ENCODE measurements at regions not wholly inside any gene's neighbourhood (a gene's known extent, or its start where the extent isn't known, plus 50 kb on each side); places are given as distances from the start of the nearest gene placed in this dataset.
"Not testable (repeated sequence)": the region's sequence is repeated elsewhere in the genome, so short reads cannot be mapped to it uniquely, and the experiment has no call there.

DNA sequence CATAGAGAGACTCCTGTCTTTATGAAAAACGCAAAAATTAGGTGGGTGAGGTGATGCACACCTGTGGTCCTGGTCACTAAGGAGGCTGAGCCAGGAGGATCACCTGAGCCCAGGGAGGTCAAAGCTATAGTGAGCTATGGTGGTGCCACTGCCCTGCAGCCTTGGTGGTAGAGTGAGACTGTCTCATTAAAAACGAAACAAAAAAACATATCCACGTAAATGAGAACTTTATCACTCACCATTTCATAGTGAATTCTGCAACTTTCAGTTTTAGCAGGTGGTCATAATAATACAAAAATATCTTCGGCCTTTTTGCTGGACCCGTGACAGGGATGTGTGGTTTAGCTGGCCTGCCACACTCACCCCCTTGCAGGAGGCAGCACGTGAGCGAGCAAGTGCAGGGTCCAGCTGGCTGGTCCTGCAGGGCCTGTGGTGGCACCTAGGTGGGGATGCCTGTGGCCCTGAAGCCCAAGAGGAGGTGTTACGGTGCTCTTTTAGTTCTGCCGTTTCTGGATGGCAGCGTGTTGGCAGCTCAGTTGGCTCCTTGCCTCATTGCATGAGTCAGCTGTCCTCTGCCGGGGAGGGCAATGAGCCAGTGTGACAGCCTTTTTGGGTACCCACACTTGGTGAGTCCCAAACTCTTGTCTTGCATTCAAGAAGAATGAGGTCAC is 1330.7 kb upstream of the TMEM132C start:
- DNase-seq (ENCODE audit: low spot score) = no peak
- TF ChIP-seq, protein P1, sequence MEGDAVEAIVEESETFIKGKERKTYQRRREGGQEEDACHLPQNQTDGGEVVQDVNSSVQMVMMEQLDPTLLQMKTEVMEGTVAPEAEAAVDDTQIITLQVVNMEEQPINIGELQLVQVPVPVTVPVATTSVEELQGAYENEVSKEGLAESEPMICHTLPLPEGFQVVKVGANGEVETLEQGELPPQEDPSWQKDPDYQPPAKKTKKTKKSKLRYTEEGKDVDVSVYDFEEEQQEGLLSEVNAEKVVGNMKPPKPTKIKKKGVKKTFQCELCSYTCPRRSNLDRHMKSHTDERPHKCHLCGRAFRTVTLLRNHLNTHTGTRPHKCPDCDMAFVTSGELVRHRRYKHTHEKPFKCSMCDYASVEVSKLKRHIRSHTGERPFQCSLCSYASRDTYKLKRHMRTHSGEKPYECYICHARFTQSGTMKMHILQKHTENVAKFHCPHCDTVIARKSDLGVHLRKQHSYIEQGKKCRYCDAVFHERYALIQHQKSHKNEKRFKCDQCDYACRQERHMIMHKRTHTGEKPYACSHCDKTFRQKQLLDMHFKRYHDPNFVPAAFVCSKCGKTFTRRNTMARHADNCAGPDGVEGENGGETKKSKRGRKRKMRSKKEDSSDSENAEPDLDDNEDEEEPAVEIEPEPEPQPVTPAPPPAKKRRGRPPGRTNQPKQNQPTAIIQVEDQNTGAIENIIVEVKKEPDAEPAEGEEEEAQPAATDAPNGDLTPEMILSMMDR (IDR thresholded peaks at IDR 0.05; ENCODE audit: borderline replicate concordance, control extremely low read depth, extremely low read depth, insufficient read depth, missing control alignments) = no peak
- in situ Hi-C loops (cut with MboI; ENCODE audit: low sequenced_read_pairs, unreplicated experiment) = no loop called here

DNA sequence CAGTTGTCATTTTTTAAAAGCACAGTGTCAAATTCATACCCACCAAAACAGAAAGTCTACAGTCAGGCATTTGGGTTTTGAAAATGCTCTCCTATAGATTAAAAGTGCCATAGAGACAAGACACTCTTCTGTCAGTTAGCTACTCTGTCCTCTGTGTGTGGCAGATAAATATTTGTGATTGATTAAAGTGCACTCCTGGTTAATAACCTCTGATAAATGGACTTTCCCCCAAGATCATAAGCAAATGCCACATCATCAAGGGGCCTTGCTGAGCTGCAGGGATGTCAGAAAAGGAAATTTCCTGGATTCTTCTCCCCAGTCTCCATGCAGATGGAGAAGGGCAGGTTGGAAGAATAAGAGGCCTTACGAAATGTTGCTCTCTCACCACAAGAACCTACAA is 1329.5 kb upstream of the TMEM132C start:
- in situ Hi-C loops (cut with MboI; ENCODE audit: low sequenced_read_pairs, unreplicated experiment) = no loop called here
- no peak for DNase-seq (ENCODE audit: low spot score)
- TF ChIP-seq, protein P1 (IDR thresholded peaks at IDR 0.05; ENCODE audit: borderline replicate concordance, control extremely low read depth, extremely low read depth, insufficient read depth, missing control alignments) = no peak

DNA sequence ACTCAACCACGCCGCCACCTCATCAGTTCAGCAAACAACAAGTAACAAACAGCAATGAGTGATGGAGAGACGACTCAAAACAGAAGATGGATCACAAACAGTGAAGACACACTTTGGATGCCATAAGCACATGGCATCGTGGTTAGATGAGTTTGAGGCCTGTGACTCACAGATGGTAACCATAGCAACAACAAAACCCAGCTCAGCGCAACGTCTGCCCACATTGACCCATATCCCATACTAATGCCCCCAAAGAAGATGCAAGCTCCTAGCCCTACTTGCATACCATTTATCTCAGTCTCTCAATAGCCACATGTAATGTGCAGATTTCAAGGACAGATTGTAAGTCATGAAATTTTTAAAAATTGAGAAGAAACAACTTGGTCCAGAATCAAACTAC is 1322.3 kb upstream of the TMEM132C start:
- DNase-seq (ENCODE audit: low spot score) = no peak
- in situ Hi-C loops (cut with MboI; ENCODE audit: low sequenced_read_pairs, unreplicated experiment) = no loop called here
- TF ChIP-seq, protein P1 (IDR thresholded peaks at IDR 0.05; ENCODE audit: borderline replicate concordance, control extremely low read depth, extremely low read depth, insufficient read depth, missing control alignments) = no peak

GRCh38 chr12:126946958-126947357 is 1320.0 kb upstream of the TMEM132C start:
- in situ Hi-C loops (cut with MboI; ENCODE audit: low sequenced_read_pairs, unreplicated experiment); DNase-seq (ENCODE audit: low spot score): not testable (repeated sequence)

- no peak for DNase-seq (ENCODE audit: low spot score)
- TF ChIP-seq, protein P1 (IDR thresholded peaks at IDR 0.05; ENCODE audit: borderline replicate concordance, control extremely low read depth, extremely low read depth, insufficient read depth, missing control alignments) = no peak
- in situ Hi-C loops (cut with MboI; ENCODE audit: low sequenced_read_pairs, unreplicated experiment) = no loop called here
Observed at GRCh38 chr12:126949558-126949957, 1317.4 kb upstream of the TMEM132C start.

DNA sequence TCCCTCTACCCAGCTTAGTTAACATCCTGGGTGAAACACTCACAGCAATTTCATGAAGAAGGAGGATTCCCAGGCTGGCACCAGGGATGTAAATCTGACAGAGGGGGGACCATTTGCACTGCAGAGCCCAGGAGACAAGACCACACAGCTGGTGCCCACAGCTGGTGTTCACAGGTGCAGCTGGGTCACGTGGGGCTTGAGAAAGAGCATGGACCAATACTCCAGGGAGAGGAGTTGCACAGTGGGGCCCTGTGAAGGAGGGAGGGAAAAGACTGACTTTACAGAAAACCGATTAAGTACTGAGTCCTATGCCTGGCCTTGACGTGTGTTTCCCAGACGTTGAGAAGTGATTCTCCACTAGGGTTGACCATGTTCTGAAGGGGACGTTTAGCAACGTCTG is 1316.7 kb upstream of the TMEM132C start:
- TF ChIP-seq, protein P1 (IDR thresholded peaks at IDR 0.05; ENCODE audit: borderline replicate concordance, control extremely low read depth, extremely low read depth, insufficient read depth, missing control alignments) = no peak
- no peak for DNase-seq (ENCODE audit: low spot score)

DNA sequence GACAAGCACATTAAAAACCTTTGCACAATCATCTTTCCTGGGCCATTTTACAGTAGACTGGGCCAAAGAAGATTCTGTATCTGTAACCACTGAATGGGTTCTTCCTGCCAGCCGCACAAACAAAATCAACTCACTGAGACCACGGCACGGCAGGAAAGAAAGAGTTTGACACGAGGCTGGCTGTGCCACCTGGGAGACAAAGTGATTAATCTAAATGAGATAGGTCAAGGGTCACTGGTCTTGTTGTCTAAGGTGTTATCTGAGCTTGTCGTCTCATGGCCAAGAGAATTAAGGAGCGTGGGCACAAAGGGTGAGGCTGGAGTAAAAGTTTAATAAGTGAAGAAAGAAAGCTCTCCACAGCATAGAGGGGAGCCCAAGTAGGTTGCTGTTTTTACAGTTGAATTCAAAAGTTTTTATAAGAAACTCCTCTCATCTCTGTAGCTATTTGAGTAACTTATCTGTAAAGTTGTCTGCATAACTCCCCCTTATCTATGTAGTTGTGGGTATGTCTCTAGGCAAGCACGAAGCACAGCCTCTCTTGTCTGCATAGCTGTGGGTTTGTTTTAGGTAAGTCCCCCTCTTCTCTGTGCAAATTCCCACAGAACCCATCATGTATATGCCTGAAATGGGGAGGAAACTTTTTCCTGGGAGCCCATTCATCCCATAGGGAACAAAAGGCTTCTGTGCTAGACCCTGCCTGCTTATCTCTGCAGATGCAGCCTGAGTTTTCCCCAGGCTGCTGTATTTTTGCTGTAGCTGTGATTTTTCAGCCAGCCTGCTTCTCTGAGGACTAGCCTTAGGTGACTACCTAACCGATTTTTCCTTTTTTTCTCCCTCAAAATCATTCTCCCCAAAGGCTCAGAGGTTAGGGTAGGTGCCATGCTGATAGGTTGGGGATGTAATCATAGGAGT is 1314.6 kb upstream of the TMEM132C start:
- in situ Hi-C loops (cut with MboI; ENCODE audit: low sequenced_read_pairs, unreplicated experiment) = no loop called here
- DNase-seq (ENCODE audit: low spot score) = no peak
- TF ChIP-seq, protein P1 (IDR thresholded peaks at IDR 0.05; ENCODE audit: borderline replicate concordance, control extremely low read depth, extremely low read depth, insufficient read depth, missing control alignments) = no peak

More for the DNA sequence above, 1316.7 kb upstream of the TMEM132C start:
- in situ Hi-C loops (cut with MboI; ENCODE audit: low sequenced_read_pairs, unreplicated experiment) = no loop called here

Measured in GM13976 (cell line).